ENCODE measurements at regions not wholly inside any gene's neighbourhood (a gene's known extent, or its start where the extent isn't known, plus 50 kb on each side); places are given as distances from the start of the nearest gene placed in this dataset.

DNA sequence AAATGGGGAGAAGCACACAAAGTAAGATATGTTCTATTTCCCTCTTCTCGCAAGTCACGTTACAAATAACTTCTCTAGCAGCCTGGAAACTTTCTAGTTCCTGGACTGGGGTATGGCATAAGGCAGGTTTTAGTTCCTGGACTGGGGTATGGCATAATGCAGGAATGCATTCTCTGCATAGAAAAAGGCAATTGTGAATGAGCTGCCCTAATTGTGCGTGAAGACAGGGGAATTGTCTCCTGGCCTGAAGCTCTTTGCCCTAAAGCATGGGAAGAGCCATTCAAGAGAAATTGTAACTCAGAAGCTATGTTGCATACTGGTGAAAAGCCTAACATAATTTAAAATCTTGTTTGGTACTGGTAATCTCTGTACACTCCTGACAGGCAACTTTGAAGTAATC is 54.3 kb upstream of the CBLB start:
- DNase-seq: no peak

DNA sequence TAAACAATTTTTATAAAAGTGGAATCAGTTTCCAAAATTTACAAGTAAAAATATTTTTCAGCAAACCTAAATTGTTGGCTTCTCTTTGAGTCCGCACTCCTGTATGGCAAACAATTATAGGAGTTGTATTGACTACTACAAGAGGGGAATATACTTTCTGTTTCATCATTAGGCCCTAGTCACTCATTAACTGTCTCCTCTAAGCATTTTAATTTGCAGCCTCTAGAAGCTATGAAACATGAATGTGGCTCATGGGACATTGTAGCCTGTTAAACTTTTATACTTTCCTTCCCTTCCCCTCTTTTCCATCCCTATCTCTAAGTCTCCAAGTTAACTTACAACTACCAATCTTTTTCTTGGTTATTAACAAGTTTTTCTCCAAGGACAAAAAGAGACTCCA is 58.9 kb upstream of the CBLB start:
- no peak for DNase-seq

DNA sequence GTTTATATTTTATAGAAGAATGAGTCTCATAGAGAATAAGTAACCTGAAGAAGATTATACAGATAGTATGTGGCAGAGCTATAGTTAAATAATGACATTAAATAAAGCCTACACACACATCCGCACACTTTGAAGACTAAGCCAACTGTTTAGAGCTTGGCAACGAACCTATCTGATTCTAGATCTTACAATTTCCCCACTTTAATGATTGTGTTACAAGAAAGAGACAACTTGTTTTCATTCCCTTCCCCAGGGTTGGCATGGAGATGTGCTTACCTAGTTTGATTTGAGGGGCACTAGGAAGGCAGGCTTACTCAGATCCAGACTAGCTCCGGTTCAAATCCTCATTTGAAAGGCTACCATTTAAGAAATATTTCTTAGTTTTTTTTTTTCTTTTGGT is 61.9 kb upstream of the CBLB start:
- no peak for DNase-seq

DNA sequence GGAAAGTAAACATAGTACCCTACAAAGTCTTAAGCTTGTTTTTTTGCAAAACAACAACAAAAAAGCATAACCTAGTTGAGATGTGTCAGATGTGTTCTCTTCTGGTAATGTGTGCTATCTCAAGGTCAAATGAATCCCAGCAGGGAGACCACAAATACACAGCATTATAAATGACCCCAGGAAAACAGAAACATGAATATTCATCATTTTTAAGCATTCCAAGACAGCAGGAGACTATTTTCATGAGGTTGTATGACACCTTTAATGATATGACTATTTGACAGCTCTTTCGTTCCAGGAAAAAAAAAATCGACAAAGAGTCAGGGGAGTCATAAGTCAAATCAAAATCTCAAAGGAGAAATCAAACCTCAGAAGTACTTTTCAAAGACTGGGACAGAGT is 62.7 kb upstream of the CBLB start:
- no peak for DNase-seq

DNA sequence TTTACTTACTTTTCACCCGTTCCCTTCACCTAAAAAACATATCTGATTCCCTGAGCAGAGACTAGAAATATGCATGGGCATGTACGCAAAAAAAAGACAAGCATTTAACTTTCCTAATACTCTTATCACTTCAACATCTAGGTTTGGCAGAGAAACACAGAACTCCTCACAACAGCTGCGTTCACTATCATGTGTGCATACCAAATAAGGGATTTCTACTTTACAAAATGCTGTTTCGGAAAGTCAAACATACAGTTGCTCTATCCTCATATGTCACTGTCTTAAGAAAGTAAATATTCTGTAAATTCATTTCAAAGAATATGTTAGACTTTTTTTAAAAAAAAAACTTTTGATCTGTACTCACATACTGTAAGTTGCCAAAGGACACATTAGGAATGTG is 65.1 kb upstream of the CBLB start:
- no peak for DNase-seq

DNA sequence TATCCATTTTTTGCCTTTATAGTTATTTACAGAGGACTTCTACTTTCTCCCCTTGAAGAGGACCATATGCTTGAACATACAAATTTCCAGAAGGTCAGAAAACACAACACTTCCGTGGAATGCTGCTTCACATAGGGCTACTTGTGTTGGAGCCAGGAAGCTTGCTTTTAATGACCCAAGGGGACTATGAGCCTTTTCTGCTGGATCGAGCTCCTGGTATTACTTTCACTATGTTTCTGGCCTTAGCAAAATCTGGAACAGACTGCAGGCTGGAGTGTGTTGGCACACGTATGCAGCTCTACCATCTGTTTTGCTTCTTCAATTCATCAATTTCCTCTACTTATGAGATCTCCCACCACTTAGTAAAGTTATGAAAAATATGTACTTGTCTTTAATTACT is 69.3 kb upstream of the CBLB start:
- peak; percentile 49 for DNase-seq

DNA sequence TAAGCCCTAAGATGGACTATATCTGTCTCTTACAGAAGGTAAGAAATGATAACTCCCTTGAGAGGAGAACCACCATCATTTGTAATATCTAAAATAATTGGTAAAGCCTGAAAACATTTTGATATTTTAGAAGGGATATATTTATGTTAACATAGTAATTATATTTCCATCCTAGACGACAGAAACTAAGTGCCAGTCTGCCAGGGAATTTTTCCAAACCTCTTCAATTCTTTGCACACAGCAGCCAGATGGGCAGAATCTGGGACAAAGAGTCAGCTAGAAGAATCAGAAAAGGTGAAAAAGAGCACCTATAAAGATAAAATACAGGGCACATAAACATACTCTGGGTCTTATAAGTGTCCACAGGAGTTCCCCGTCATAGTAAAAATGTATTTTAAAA is 70.0 kb upstream of the CBLB start:
- DNase-seq: no peak

DNA sequence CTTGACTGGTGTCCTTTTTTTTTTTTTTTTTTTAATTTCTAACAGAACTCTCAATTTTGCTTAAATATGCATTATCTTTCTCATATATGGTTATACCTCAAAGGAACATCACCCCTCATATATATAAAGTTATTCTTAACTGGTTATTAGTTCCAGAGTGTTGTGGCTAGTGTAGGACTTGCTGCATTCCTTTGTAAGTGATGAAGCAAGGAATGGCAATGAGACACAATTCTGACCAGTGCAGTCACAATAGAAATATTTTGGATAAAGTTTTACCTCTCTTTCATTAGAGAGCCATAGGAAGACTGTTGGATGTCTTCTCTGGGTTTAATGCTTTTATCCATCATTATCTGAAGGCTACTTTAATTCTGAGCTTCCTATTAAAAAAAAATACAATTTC is 75.5 kb upstream of the CBLB start:
- DNase-seq: no peak

DNA sequence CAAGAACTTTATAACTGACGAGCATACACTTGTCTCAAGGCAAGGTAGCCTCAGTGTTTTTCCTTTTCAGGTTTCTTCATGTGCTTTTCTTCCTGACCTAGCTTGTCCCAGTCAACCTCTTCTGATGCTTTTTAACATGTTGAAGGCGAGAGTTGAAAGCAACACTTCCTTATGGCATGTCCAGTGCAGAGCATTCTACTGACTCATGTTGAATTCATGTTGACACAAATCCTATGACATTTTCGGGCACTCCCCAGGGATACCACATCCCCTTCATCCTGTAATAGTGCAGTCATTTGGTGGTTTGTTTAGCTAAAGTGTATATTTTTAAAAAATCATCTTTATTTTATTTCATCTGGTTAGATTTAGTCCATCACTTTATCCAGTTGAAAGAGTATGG is 75.9 kb upstream of the CBLB start:
- DNase-seq: no peak

DNA sequence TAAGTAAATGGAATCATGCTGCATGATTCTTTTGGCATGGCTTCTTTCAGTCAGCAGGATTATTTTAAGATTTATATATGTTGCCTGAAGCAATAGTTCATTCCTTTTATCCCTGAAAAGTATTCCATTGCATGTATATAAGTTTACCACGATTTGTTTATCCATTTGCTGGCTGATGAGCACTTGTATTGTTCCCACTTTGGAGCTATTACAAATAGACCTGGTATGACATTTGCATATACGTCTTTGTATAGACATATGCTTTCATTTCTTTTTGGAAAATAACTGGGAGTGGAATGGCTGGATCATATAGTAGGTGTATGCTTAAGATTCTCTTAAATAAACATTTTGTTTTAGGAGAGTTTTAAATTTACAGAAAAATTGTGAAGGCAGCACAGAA is 79.3 kb upstream of the CBLB start:
- no peak for DNase-seq

DNA sequence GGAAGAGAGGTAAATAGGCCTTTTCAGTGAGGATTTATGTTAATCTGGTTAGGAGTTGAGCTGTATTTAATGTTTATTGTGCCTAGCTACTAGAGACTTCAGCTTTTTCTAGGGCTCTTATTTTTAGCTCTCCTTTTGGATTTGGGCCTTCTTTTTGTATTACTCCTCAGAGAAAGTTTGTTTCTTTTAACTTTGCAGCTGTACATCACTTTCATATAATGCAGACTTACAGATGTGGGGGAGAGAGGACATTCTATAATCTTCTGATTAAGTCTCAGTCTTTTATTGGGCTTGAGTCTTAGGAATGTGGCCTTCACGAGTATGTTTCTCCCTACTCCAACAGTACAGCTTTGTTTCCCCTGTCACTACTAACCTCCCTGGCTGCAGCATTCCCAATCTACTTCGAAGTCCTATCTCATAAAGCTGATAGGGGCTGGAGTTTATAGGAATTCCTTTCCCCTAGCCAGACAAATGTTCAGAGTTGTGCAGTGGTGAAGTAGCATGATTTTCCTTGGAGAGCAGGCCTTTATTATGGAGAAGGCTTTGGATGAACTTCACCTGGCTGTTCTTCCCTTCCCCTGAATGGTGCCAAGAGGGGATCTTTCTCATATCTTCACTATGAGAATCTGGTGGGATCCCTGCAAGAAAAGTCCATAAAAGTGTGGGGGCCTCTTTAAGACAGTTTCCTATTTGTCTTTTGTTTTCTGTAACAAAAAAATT is 82.2 kb upstream of the CBLB start:
- peak; percentile 72 for DNase-seq

DNA sequence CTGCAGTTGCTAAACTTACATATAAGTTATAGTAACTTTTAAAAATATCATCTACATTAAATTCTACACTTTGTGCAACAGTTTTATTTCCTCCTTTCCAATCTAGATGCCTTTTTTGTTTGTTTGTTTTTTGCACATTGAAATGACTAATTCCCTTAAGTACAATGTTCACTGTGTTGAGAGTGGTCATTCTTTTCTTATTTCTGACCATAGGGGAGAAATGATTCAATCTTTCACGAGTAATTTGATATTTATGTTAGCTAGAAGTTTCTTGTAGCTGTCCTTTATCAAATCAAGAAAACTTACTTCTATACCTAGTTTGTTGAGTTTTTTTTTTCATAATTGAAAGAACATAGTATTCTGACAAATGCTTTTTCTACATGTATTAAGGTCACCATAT is 85.0 kb upstream of the CBLB start:
- no peak for DNase-seq

DNA sequence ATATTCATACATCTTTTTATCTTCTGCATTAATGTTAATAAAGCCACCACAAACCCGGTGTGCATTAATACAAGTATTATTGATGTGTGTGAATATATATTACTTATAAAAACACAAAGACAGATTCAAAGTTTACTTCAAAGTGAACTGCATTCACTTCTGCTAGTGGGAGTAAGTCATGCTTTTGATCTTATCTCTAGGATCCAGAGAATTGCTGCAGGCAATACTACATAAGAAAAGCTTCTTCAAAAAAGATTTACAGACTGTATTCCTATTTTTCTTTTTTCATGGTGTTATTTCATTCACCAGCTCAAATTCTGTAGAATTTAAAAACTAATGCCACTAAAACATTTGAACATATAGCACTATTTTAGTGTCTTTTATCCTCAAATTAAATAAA is 87.5 kb upstream of the CBLB start:
- DNase-seq: no peak

DNA sequence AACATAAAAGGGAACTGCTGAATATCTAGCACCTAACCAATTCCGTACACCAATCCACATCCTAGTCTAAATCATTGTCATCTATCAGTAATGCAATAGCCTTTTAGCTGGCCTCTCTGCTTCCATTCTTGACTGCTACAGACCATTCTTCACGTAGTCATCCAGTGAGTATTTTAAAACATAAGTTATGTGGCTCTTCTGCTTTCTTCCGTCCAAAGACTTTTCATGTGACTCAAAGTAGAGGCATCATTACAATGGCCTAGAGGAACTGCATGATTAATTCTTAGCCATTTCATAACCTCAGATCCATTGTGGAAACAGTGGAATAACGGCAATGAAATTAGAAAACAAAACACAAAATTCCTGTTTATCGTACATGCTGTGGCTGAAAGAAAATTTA is 88.9 kb upstream of the CBLB start:
- DNase-seq: no peak

DNA sequence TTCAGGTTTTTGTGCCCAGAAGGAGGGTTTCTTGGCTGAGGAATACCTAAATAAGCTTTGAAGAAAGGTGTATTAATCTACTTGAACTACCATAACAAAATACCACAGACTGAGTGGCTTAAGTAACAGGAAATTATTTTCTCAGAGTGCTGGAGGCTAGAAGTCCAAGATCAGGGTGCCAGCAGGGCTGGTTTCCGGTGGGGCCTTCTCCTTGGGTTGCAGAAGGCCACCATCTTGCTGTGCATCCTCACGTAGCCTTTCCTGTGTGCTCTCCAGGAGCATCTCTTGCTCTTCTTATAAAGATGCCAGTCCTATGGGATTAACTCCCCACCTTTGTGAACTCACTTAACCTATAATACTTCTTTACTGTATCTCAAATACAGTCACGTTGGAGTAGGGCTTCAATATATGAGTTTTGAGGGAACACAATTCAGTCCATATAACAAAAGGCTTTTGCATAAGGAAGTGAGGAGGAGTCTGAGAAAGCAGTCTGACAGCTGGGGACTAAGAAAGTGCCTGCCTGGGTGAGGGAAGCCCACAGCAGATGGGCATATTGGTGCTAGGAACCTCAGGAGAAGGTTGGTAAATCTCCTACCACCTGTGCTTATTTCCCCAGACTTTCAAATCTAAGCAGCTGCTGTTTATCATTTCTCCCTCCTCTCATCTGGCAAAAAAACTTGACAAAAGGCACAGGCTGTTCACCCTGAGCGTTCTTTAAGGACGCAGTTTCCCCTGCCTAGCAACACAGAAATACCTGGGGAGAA is 89.6 kb upstream of the CBLB start:
- DNase-seq: peak; percentile 98

DNA sequence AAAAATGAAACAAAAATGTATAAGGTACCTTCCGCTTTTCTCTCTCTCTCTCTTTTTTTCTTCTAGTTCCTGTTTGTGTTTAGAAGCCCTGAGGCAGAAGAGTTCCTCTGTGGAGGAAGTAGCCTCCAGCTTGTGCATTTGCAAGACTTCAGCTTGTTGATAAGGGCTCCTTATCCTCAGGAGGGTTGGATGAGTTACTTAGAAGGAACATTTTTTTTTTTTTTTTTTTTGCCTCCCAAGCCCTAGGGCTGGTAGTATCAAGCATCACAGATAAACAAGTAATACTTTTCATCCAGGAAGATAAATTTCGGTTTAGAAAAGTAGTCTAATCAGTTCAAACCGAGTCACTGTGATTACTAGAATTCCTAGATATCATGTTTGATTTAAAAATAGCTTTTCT is 91.0 kb upstream of the CBLB start:
- peak; percentile 40 for DNase-seq

DNA sequence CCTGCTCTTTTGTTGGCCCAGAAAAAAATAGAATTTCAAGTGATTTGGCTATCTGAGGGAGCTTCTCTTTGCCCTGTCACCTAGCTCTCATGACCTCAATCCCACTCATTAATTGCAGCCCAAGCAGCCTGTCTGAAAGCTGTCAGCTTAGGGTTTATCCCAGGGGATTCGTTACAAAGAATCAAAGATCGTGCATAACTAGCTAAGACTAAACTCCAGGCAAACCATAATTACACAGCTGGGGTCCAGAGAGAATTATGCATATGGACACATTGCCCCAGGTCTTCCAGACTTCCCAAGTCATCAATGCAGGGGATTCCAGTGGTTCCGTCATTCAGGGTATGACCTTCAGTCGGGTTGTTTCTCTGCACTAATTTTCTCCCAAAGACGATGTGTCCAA is 91.6 kb upstream of the CBLB start:
- peak; percentile 97 for DNase-seq

DNA sequence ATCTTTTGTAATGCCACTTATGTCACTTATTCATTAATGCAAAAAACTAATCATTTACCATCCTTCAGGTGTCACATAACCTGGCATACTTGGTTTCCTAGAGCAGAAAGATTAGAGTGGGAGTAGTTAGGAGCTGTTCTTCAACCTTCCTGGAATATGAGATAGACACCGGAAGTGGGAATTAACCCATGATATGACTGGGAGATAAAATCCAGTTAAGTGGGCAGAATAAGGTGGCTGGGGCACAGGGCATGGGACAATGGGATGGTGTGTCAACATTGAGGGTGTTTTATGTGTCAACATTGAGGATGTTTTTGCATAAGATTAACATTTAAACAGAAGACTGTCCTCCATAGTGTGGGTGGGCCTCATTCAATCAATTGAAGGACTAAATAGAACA is 94.3 kb upstream of the CBLB start:
- DNase-seq: no peak

DNA sequence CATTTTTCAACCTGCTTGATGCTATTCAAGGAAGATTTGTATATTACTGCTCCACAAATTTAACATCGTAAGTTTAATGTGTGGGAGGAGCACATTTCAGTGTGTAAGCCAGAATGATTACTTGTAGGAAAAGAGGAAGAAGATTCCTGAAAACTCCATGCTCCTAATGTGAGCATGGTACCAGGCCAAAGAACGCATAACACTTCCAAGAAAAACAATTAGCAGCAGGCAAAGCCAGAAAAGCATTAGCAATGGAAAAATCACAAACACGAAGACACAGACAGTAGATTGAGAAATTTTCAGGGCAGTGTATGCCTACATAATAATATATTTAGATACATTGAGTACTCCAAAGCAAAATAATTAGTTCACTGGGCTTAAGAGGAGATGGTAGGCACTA is 96.6 kb upstream of the CBLB start:
- DNase-seq: no peak

DNA sequence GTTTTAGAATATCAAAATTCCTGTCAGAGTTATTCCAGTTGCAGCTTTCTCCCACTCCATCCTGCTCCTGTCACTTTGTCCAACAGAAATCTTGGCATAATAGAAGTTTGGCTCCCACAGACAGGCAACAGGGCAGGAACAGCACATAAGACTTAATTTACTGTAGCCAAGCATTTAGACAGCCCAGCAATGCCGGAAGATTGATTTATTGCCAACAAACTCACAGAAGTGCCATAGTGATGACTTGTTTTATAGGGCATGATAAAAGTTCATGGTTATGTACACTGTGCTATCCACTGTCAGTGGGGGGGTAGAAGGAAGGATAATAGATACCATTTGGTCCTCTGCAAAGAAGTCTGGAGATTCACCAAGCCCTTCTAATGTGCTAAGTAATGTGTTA is 98.3 kb upstream of the CBLB start:
- DNase-seq: peak; percentile 75

DNA sequence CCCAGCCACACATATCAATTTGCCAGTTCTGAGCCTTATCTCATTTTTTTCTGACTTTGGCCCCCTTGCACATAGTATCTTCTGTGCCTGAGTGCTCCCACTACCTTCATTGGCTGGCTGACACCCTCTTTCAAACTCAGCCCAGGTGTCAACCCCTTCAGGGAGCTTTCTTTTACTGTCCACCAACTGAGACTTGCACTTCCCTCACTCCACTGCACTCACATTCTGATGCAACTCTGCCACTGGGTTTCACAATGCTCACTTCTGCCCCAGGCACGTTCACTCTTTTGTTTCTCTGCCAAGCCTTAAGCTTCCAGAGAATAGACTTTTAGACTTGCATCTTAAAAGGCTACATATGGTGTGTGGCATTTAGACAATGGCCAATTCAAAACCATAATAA is 101.5 kb upstream of the CBLB start:
- no peak for DNase-seq

DNA sequence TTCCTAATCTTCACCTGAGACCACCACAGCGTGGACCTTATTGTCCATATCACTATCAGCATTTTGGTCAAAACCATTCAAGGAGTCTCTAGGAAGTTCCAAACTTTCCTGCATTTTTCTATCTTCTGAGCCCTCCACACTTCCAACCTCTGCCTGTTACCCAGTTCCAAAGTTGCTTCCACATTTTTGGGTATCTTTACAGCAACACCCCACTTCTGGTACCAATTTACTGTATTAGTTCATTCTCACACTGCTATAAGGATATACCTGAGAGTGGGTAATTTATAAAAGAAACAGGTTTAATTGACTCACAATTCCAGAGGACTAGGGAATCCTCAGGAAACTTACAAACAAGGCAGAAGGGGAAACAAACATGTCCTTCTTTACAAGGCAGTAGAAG is 103.3 kb upstream of the CBLB start:
- DNase-seq: no peak

DNA sequence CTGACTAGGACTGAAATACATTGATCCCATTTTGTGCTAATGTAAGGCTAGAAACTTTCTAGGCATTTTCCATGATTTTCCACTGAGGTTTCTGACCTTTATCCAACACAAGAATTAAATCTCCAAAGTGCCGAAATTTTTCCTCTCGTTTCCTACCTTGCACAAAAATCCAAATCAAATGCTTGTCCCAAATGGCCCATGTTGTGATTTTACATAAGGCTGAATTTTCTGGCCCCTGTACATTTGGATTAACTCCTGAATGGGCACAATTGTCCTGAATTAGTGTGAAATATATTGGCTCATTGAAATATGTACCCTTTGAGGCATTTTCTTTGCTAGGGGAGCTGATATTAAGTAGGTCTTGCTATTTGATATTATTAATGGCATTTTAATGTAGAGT is 105.6 kb upstream of the CBLB start:
- DNase-seq: no peak

DNA sequence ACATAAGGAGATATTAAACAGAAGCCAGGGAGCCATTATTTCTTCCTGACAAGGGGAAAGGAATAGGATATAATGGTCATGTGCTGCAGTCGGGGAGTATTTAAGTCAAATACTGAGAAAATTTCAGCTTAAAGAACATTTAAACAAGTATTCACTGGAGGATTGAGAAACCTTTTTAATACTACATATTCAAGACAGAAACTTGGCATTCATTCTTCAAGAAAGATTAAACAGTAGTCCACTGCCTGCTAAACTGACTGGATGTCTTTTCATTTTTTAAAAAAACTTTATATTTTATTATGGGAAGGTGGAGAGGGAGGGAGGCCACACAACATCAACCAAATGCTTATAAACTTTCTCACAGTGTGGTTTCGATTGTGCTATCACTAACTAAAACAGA is 107.4 kb upstream of the CBLB start:
- no peak for DNase-seq

DNA sequence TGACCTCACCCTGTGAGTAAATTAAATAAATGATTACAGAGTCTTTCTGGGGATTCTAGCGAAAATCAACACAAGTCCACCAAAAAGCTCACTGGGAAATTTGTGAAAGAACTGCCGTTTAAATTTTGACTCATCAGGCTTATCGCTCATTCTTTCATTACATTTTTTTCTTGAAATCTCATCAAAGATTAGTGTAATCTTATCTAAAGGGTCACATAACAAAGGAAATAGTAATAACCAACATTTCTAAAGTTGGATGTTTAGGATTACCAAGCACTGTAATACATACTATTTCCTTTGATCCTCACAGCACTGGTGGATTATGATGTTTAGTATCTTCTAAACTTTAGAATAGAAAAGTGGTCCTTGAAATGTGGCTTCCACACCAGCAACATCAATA is 111.1 kb upstream of the CBLB start:
- no peak for DNase-seq

All from NCI-H82 (cell line).